Body of pancreas (tissue), 4 donors: ENCODE measurements at regions not wholly inside any gene's neighbourhood (a gene's known extent, or its start where the extent isn't known, plus 50 kb on each side); places are given as distances from the start of the nearest gene placed in this dataset.

Experiments
- CTCF ChIP-seq, 7 experiments: fragments of 450-650 bp in 4 of 7; fragments of 200-600 bp in 3 of 7; sonication (generic) in 3 of 7; IDR thresholded peaks; one replicate each; pipeline ENCODE4 v1.5.1; 2016 to 2019; ENCODE audit warnings: antibody characterized with exemption in 7 of 7
- POLR2A ChIP-seq, 3 donors: fragments of 450-650 bp; IDR thresholded peaks; one replicate each; pipeline ENCODE4 v1.6.1; 2016; ENCODE audit warnings: antibody characterized with exemption in 3 of 3, mild to moderate bottlenecking in 2 of 3

GRCh38 chrX:18102006-18102405 lies 118.7 kb downstream of the BEND2 start:
- TF ChIP-seq POLR2A (IDR thresholded peaks at IDR 0.05), result no peak
- no peak for TF ChIP-seq CTCF (IDR thresholded peaks at IDR 0.05)
